DOHH2 (cell line): ENCODE measurements at regions not wholly inside any gene's neighbourhood (a gene's known extent, or its start where the extent isn't known, plus 50 kb on each side); places are given as distances from the start of the nearest gene placed in this dataset.

Source experiments
- CTCF ChIP-seq: fragments of 200-600 bp; sonication (generic); IDR thresholded peaks from one replicate; pipeline ENCODE4 v1.5.1; 2014; ENCODE audit warnings: antibody characterized with exemption, mild to moderate bottlenecking, low read depth, low read length; ENCODE audit not compliant: poor library complexity, severe bottlenecking
- EZH2phosphoT487 ChIP-seq: fragments of 200-600 bp; sonication (generic); IDR thresholded peaks from 2 replicates; pipeline ENCODE4 v1.6.1; 2017; ENCODE audit warnings: borderline replicate concordance, mild to moderate bottlenecking, antibody characterized with exemption, low read length, moderate library complexity, mixed read lengths

DNA sequence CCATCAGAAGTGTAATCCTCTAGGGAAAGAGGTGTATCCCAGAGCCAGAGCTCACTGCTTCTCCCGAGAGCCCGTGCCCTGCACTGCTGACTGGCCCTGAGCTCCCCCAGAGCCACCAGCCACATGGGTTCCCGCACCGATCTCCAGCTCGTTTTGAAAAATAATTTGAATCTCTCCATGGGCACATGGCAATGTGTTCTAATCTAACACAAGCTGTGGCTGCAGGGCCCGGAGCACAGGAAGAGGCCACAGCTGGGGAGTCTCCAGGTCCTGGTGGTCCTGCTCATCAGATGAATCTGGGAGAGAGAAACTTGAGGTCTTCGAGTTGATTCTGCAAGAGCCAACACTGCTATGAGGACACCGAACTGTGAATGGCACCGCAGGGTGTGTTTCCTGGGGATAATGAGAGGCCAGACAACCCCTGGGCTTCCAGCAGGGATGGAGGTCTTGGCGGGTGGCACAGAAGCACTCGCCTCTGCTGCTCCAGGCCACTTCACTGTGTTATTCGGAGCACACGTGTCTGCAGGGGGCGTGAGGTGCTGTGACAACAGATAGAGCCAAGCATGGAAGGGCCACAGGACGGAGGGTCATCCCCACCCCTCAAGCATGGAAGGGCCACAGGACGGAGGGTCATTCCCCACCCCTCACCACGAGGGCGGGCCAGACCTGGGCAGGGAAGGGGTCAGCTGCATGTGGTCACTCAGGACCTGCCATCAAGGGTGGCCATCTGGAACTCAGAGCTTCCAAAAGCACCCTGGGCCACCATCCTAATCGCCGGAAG, 196.8 kb downstream of the NDUFA10 start:
- no peak for TF ChIP-seq CTCF
- TF ChIP-seq EZH2phosphoT487: no peak
